ENCODE measurements at regions not wholly inside any gene's neighbourhood (a gene's known extent, or its start where the extent isn't known, plus 50 kb on each side); places are given as distances from the start of the nearest gene placed in this dataset.
A peak's percentile ranks its signal among the peaks of the same experiment; 100 is the strongest.

- Histone ChIP-seq H3K9me3 (ENCODE audit: low read depth) (no peaks in the 10 kb centered on the region), H3K4me1 (peaks cover 8% of the 10 kb centered on the region), H3K36me3 (no peaks in the 10 kb centered on the region), H3K27me3 (peaks cover 68% of the 10 kb centered on the region), H3F3A (ENCODE audit: low read depth) (no peaks in the 10 kb centered on the region), H3K4me3 (no peak overlapping the region), H3K79me2 (ENCODE audit: low read depth) (no peaks in the 10 kb centered on the region), H3K4me2 (no peak overlapping the region), H4K20me1 (ENCODE audit: low read depth) (no peaks in the 10 kb centered on the region), H3K9ac (no peak overlapping the region), H2AFZ (replicated peaks) (no peak overlapping the region), H3K27ac (no peak overlapping the region)
- Mint-ChIP-seq H3K9me3 (peaks cover 2% of the 10 kb centered on the region), H3K4me3 (no peak overlapping the region), H3K27ac (peak overlapping the region; percentile 58), H3K27me3 (ENCODE audit: insufficient read depth, low read depth) (peaks cover 31% of the 10 kb centered on the region), H3K36me3 (no peaks in the 10 kb centered on the region), H3K4me1 (peaks cover 47% of the 10 kb centered on the region)
- no peak for DNase-seq (ENCODE audit: low spot score)
- TF ChIP-seq CTCF (IDR thresholded peaks at IDR 0.05) (no peak), EZH2phosphoT487 (IDR thresholded peaks at IDR 0.05) (no peak), EZH2 (IDR thresholded peaks at IDR 0.05) (no peak)
These were observed 170.1 kb downstream of the INHBB start for GRCh38 chr2:120515759-120516678.

- no peak for DNase-seq (ENCODE audit: low spot score)
- TF ChIP-seq CTCF (IDR thresholded peaks at IDR 0.05): no peak
- no peak for TF ChIP-seq EZH2phosphoT487 (IDR thresholded peaks at IDR 0.05)
- TF ChIP-seq EZH2 (IDR thresholded peaks at IDR 0.05): no peak
- no peak overlapping the region for H3K4me3 ChIP-seq
- H3K4me2 ChIP-seq: no peak overlapping the region
- peaks cover 63% of the 10 kb centered on the region for H3K27me3 ChIP-seq
- Mint-ChIP-seq H3K9me3 (peaks cover 2% of the 10 kb centered on the region), H3K27ac (peak overlapping the region; percentile 58), H3K4me3 (no peak overlapping the region), H3K4me1 (peaks cover 50% of the 10 kb centered on the region), H3K27me3 (ENCODE audit: insufficient read depth, low read depth) (peaks cover 36% of the 10 kb centered on the region), H3K36me3 (no peaks in the 10 kb centered on the region)
- no peak overlapping the region for H2AFZ ChIP-seq (replicated peaks)
- H3K9me3 ChIP-seq (ENCODE audit: low read depth): no peaks in the 10 kb centered on the region
- H3K9ac ChIP-seq: no peak overlapping the region
- no peaks in the 10 kb centered on the region for H3K36me3 ChIP-seq
- H3F3A ChIP-seq (ENCODE audit: low read depth): no peaks in the 10 kb centered on the region
- no peak overlapping the region for H3K27ac ChIP-seq
- H4K20me1 ChIP-seq (ENCODE audit: low read depth): no peaks in the 10 kb centered on the region
- H3K4me1 ChIP-seq: peaks cover 3% of the 10 kb centered on the region
- H3K79me2 ChIP-seq (ENCODE audit: low read depth): no peaks in the 10 kb centered on the region
These were observed 170.9 kb downstream of the INHBB start for GRCh38 chr2:120516679-120517314.

DNA sequence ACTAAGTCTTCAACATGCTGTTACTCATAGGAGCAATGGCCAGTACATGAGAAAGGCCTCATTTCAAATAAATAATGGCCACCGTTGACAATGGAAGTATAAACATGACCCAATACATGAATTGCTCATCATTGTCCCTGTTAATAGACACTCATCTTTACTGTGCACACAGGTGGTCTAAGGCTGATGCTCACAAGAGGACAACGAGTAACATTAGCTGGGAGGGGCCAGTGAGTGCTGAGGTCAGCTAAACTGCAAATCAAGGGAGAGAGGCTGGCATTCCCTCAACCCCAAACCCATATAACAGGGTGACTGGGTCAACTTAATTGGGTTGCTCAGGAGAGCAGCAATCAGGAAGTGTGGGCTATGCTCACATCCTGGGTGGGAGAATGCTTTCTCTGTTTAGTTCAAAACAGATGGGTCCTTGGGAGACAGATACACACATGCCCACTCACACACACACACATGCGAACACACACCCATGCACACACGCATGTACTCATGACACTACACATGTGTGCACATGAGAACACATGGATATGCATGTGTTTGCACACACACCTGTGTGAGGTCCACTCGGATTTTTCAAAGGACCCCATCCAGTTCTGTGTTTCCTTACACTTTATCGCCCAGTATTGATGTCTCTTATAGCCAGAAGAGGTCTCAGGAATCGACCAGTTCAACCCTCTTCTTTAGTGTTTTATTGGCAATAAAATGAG lies 172.0 kb downstream of the INHBB start:
- H3K9me3 Mint-ChIP-seq: peaks cover 2% of the 10 kb centered on the region
- H3K4me3 ChIP-seq: no peak overlapping the region
- H3K27ac Mint-ChIP-seq: peak overlapping the region; percentile 57
- no peaks in the 10 kb centered on the region for H3K36me3 Mint-ChIP-seq
- no peaks in the 10 kb centered on the region for H4K20me1 ChIP-seq (ENCODE audit: low read depth)
- H3K27me3 Mint-ChIP-seq (ENCODE audit: insufficient read depth, low read depth): peaks cover 35% of the 10 kb centered on the region
- no peaks in the 10 kb centered on the region for H3K36me3 ChIP-seq
- peaks cover 4% of the 10 kb centered on the region for H3K4me1 ChIP-seq
- no peak overlapping the region for H3K27ac ChIP-seq
- TF ChIP-seq EZH2 (IDR thresholded peaks at IDR 0.05): no peak
- no peak for TF ChIP-seq EZH2phosphoT487 (IDR thresholded peaks at IDR 0.05)
- no peak for TF ChIP-seq CTCF (IDR thresholded peaks at IDR 0.05)
- H3K9ac ChIP-seq: no peak overlapping the region
- H3K9me3 ChIP-seq (ENCODE audit: low read depth): no peaks in the 10 kb centered on the region
- H3K4me1 Mint-ChIP-seq: peaks cover 45% of the 10 kb centered on the region
- no peak overlapping the region for H3K4me2 ChIP-seq
- H3F3A ChIP-seq (ENCODE audit: low read depth): no peaks in the 10 kb centered on the region
- H3K79me2 ChIP-seq (ENCODE audit: low read depth): no peaks in the 10 kb centered on the region
- peaks cover 57% of the 10 kb centered on the region for H3K27me3 ChIP-seq
- H2AFZ ChIP-seq (replicated peaks): no peak overlapping the region
- H3K4me3 Mint-ChIP-seq: no peak overlapping the region
- no peak for DNase-seq (ENCODE audit: low spot score)
